Endothelial cell of umbilical vein (primary cell): ENCODE measurements at regions not wholly inside any gene's neighbourhood (a gene's known extent, or its start where the extent isn't known, plus 50 kb on each side); places are given as distances from the start of the nearest gene placed in this dataset.

Experiments used
- JUN ChIP-seq: IDR thresholded peaks from 2 replicates; pipeline ENCODE4 v1.6.1; 2011; ENCODE audit warnings: borderline replicate concordance, low read depth; ENCODE audit not compliant: insufficient read length, insufficient read depth
- MYC ChIP-seq: IDR thresholded peaks from one replicate; pipeline ENCODE4 v1.6.1; 2011; ENCODE audit warnings: mild to moderate bottlenecking, low read depth, low read length
- POLR2A ChIP-seq: IDR thresholded peaks from 2 replicates; pipeline ENCODE4 v1.6.1; 2012; ENCODE audit warnings: low read depth, mild to moderate bottlenecking, control low read depth, low read length
- TF ChIP-seq, protein P1 (sequence below), 2 donors: IDR thresholded peaks; 1 replicate in 1 of 2; 2 replicates in 1 of 2; pipeline ENCODE4 v1.5.1; 2011; ENCODE audit warnings: low read length in 2 of 2, mild to moderate bottlenecking in 2 of 2, moderate library complexity in 2 of 2, control low read depth in 1 of 2, inconsistent platforms in 1 of 2, low read depth in 1 of 2; ENCODE audit not compliant: insufficient read depth in 1 of 2; ENCODE audit errors: extremely low read depth in 1 of 2

DNA sequence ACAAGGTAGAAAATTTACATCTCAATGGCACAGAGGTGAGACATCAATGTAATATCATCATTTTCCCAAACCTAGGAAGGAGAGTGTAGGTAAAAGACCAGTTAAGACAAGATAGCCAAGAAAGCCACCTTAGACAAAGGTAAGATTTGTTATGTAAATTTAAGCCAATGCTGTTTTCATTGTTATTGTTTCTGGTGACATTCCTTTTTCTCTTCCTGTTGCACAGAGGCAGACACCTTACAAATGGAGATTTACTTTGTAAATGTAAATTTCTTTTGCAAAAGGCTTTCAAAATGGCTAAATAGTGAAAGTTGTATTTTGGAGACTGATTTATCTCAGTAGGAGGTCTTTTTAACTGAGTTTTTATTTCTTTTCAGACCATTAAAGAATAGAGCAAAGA lies 159.1 kb downstream of the YIPF5 start:
- TF ChIP-seq POLR2A, result no peak
- TF ChIP-seq, protein P1, sequence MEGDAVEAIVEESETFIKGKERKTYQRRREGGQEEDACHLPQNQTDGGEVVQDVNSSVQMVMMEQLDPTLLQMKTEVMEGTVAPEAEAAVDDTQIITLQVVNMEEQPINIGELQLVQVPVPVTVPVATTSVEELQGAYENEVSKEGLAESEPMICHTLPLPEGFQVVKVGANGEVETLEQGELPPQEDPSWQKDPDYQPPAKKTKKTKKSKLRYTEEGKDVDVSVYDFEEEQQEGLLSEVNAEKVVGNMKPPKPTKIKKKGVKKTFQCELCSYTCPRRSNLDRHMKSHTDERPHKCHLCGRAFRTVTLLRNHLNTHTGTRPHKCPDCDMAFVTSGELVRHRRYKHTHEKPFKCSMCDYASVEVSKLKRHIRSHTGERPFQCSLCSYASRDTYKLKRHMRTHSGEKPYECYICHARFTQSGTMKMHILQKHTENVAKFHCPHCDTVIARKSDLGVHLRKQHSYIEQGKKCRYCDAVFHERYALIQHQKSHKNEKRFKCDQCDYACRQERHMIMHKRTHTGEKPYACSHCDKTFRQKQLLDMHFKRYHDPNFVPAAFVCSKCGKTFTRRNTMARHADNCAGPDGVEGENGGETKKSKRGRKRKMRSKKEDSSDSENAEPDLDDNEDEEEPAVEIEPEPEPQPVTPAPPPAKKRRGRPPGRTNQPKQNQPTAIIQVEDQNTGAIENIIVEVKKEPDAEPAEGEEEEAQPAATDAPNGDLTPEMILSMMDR (IDR thresholded peaks at IDR 0.05; ENCODE audit: extremely low read depth in 1 of 2, insufficient read depth in 1 of 2, low read depth in 1 of 2, low read length in 2 of 2), result no peak
- no peak for TF ChIP-seq MYC
- TF ChIP-seq JUN, result no peak
